ENCODE measurements at regions not wholly inside any gene's neighbourhood (a gene's known extent, or its start where the extent isn't known, plus 50 kb on each side); places are given as distances from the start of the nearest gene placed in this dataset.

DNA sequence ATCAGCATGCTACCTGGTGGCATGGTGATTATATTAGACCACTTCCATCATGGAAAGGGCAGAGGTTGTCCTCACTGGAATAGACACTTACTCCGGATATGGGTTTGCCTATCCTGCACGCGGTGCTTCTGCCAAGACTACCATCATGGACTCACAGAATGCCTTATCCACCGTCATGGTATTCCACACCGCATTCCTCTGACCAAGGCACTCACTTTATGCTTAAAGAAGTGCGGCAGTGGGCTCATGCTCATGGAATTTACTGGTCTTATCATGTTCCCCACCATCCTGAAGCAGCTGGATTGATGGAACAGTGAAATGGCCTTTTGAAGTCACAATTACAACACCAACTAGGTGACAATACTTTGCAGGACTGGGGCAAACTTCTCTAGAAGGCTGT lies 109.2 kb upstream of the DRD2 start:
- in situ Hi-C loops (cut with HindIII; ENCODE audit: low sequenced_read_pairs), result no loop called here

- in situ Hi-C loops (cut with HindIII; ENCODE audit: low sequenced_read_pairs), result no loop called here
These were observed 106.5 kb upstream of the DRD2 start for GRCh38 chr11:113581713-113582112.

DNA sequence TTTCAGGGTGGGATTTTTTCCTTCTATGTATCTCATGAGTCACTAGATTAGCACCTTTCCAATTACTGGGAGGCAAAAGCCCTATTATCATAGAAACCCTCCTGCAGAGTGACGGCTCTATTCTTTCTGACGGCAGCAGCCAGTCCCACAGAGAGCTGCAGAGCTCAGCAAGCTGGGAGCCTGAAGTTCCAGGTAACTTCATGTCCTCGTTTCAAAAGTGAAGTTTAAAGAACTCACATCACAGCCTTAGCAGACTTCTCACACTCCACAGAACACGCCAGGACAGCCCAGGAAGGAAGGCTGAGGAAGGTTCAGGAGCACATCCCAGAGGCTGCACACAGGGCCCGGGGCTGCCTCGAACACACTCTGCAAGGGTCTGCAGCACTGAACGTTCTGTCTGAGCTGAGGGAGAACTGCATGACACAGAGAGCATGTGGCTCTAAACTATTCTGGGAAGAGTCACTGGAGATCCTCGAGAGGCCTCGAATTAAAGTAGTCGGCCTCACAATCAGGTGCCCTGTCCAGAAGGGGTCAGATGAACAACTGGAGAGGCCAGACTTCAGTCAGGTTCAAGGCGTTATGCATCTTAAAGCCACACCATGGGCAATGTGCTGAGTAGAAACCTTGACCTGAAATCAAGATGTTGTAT lies 104.2 kb upstream of the DRD2 start:
- in situ Hi-C loops (cut with HindIII; ENCODE audit: low sequenced_read_pairs), result no loop called here

GRCh38 chr11:113578715-113579250 lies 103.6 kb upstream of the DRD2 start:
- in situ Hi-C loops (cut with HindIII; ENCODE audit: low sequenced_read_pairs), result no loop called here

GRCh38 chr11:113578033-113578380 lies 102.8 kb upstream of the DRD2 start:
- in situ Hi-C loops (cut with HindIII; ENCODE audit: low sequenced_read_pairs), result no loop called here

DNA sequence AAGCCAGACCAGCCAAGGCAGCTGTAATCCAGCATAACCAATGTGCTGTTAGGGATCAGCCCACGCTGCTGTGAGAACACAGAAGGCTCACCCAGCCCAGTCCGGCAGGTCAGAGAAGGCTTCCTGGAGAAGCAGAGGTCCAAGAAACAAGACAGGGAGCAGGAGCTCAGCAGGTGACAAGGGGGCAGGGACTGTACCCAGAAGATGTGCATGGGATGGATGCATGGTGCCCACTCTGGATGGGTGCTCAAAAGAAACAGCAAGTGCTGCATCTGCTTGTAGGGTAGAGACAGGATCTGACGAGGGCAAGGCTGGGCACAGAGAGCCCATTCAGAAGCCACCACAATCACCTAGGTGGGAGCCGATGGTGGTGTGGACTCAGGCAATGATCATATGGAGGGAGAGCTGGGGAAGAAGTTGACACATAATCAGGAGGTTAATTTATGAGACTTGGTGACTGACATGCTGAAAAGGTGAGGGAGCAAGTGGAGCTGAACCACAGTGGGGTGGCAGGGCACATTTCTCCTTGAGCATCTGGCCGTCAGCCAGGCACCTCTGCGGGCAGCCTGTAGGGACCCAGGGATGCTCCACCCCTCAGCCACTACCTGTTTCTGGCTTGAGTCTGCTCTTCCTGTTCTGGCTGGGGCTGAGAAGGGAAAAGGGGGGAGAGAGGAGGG lies 102.3 kb upstream of the DRD2 start:
- in situ Hi-C loops (cut with HindIII; ENCODE audit: low sequenced_read_pairs), result no loop called here

DNA sequence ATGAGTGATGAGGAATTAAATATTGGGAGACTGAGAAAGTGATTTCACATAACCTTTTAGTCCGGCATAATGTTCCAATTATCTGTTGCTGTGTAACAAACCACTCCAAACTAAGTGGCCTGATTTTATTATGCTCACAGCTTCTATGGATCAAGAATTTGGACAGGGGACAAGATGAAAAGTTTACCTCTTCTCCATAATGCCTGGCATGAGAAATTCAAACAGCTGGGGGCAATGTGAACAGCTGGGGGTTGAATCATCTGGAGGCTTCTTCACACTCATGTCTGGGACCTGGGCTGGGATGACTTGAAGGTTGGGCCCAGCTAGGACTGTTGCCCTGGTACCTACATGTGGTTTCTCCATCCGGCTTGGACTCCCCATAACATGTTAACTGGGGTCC lies 99.4 kb upstream of the DRD2 start:
- in situ Hi-C loops (cut with HindIII; ENCODE audit: low sequenced_read_pairs), result no loop called here

DNA sequence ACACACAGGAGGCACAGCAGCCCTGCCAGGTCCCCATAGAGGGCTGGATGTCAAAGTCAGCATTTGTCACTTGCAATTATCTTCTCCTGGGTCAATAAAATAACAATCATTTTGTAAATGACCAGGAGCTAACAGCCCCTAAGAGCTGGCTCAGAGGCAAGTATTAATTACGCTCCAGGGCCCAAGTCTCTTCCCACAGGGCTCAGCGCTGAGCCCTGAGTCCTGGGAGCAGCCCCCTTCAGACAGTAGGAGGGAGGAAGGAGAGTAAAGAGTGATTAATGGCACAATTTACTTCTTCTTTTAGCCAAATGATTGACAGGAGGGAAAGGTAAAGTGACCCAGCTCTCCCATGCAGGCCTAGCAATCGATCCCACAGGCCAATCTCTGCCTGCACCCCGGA lies 99.0 kb upstream of the DRD2 start:
- in situ Hi-C loops (cut with HindIII; ENCODE audit: low sequenced_read_pairs), result no loop called here

DNA sequence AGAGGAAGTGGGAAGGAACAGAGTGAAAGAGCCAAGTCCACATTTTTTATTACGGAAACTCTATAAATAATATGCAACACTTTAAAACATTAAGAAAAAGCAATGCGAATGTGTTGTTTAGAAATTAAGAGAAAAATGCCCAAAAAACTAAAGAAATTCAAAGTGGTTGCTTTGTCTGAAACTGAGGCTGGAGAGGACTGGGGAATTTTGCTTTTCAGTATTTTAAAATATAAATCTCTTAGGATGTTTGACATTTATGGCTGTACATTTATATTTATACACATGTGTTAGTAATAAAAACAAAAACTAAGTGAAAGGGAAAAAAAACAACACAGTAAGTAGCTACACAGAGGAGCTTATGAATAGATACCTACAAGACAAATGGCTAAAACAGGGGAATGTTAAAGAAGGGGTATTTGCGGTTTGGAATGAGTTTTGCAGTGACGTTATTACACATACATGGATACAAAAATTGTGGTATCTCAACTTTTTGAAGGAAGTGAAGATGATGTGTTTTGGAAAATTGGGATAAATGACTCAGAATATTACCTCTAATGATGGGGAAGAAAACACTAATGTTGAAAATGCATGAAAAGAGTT lies 97.0 kb upstream of the DRD2 start:
- in situ Hi-C loops (cut with HindIII; ENCODE audit: low sequenced_read_pairs), result no loop called here

GRCh38 chr11:113571531-113571930 lies 96.3 kb upstream of the DRD2 start:
- in situ Hi-C loops (cut with HindIII; ENCODE audit: low sequenced_read_pairs), result no loop called here

- in situ Hi-C loops (cut with HindIII; ENCODE audit: low sequenced_read_pairs), result no loop called here
These were observed 95.7 kb upstream of the DRD2 start for GRCh38 chr11:113570906-113571305.

- in situ Hi-C loops (cut with HindIII; ENCODE audit: low sequenced_read_pairs), result no loop called here
These were observed 94.2 kb upstream of the DRD2 start for GRCh38 chr11:113569391-113569790.

DNA sequence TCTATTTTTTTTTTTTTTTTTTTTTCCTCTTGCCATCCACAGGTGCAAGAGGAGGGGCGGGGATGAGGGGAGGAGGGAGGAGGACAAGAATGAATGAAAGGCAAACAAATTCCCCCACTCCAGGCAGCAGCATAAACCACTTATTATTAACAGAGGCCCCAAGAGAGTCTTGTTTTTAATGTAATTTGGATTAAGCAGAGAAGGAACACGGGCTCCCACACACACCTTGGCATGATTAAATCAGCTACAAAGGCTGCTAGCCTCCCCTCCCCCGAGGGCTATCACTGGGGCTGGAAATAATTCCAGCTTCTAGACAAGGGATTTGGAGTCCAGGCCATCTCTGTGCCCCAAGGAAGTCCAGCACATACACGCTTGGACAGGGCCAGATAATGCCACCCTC lies 93.4 kb upstream of the DRD2 start:
- in situ Hi-C loops (cut with HindIII; ENCODE audit: low sequenced_read_pairs), result no loop called here

GRCh38 chr11:113567867-113568544 lies 92.8 kb upstream of the DRD2 start:
- in situ Hi-C loops (cut with HindIII; ENCODE audit: low sequenced_read_pairs), result no loop called here

- in situ Hi-C loops (cut with HindIII; ENCODE audit: low sequenced_read_pairs), result no loop called here
These were observed 91.9 kb upstream of the DRD2 start for GRCh38 chr11:113567097-113567496.

GRCh38 chr11:113564527-113565130 lies 89.4 kb upstream of the DRD2 start:
- in situ Hi-C loops (cut with HindIII; ENCODE audit: low sequenced_read_pairs), result no loop called here

- in situ Hi-C loops (cut with HindIII; ENCODE audit: low sequenced_read_pairs), result no loop called here
These were observed 88.7 kb upstream of the DRD2 start for GRCh38 chr11:113563766-113564526.

DNA sequence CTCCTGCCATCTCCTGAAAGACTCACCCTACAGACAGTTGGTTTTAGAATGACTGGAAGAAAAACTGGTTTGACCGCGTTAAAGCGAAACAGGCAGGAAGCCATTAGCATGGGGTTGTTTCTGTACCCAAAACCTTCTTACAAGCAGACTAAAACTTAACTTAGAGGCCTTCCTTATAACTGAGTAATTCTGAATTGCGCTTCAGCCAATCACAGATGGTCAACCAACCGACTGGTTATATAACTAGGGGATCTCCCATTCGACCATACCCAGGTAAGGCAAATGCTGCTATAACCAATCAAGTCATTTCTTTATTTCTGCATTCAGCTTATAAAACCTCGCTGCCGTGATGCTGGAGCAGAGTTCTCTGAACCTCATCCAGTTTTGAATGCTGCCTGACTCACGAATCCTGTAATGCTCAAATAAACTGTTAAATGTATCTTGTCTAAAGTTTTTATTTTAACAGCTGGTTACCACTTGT lies 87.8 kb upstream of the DRD2 start:
- in situ Hi-C loops (cut with HindIII; ENCODE audit: low sequenced_read_pairs), result no loop called here

DNA sequence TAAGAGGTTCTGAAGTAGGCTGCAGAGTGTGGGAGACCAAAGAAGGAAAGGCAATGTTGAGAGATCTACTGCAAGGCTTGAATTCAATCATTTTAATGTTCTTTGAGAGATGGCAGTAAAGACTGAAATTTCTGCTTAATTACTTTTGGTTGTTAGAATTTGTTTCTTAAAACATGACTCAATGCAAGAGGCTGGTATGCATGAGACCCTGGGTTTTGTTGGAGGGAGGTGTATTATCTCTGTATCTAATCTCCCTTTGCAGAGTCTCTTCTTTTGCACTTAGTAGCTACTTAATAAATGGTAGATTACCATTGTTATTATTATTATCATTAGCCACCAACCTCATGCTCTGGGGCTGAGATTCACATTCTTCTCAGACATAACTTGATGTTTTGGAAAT lies 87.4 kb upstream of the DRD2 start:
- in situ Hi-C loops (cut with HindIII; ENCODE audit: low sequenced_read_pairs), result no loop called here

- in situ Hi-C loops (cut with HindIII; ENCODE audit: low sequenced_read_pairs), result no loop called here
These were observed 82.7 kb upstream of the DRD2 start for GRCh38 chr11:113557926-113558325.

Data from endothelial cell of hepatic sinusoid (primary cell).